ENCODE measurements at regions not wholly inside any gene's neighbourhood (a gene's known extent, or its start where the extent isn't known, plus 50 kb on each side); places are given as distances from the start of the nearest gene placed in this dataset.

DNA sequence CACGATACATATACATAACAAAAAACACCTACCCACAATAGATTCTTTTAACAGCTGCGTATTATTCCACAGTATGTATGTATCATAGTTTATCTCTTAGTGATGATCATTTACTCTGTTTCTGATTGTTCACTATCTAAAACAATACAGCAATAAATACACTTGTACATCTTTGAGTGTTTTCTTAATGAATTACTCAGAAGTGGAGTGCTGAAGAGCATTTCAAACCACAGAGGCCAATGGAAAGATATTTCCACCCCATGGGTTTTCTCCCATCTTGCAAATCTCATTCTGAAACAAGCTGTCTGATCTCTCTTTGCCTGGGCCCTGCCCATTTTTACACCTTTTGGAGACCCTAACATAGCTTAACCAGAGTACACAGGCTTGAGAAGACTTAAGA is 113.8 kb upstream of the KLF7 start:
- ATAC-seq (no peak), DNase-seq (no peak)
- peaks cover 4% of the 10 kb centered on the region for H3K4me1 ChIP-seq (ENCODE audit: control insufficient read depth, insufficient read depth, low read length)
- no peak overlapping the region for H3K4me3 ChIP-seq (ENCODE audit: low read length)
- H3K36me3 Mint-ChIP-seq = no peaks in the 10 kb centered on the region
- H3K27me3 ChIP-seq (ENCODE audit: control insufficient read depth, insufficient read depth, low read length) = no peaks in the 10 kb centered on the region
- TF ChIP-seq, protein P1, sequence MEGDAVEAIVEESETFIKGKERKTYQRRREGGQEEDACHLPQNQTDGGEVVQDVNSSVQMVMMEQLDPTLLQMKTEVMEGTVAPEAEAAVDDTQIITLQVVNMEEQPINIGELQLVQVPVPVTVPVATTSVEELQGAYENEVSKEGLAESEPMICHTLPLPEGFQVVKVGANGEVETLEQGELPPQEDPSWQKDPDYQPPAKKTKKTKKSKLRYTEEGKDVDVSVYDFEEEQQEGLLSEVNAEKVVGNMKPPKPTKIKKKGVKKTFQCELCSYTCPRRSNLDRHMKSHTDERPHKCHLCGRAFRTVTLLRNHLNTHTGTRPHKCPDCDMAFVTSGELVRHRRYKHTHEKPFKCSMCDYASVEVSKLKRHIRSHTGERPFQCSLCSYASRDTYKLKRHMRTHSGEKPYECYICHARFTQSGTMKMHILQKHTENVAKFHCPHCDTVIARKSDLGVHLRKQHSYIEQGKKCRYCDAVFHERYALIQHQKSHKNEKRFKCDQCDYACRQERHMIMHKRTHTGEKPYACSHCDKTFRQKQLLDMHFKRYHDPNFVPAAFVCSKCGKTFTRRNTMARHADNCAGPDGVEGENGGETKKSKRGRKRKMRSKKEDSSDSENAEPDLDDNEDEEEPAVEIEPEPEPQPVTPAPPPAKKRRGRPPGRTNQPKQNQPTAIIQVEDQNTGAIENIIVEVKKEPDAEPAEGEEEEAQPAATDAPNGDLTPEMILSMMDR (IDR thresholded peaks at IDR 0.05) = no peak
- H3K27ac Mint-ChIP-seq = no peak overlapping the region
- no peak overlapping the region for H3K4me3 Mint-ChIP-seq
- no peaks in the 10 kb centered on the region for H3K36me3 ChIP-seq (ENCODE audit: control insufficient read depth, insufficient read depth, low read length)
- no peaks in the 10 kb centered on the region for H3K9me3 ChIP-seq (ENCODE audit: control insufficient read depth, insufficient read depth, low read length)
- WGBS (ENCODE audit: insufficient coverage) = no CpG with 5 or more reads among the region's 2 CpGs
- intact Hi-C loops (cut with micrococcal nuclease) = no loop called here
- no peak overlapping the region for H3K27ac ChIP-seq (ENCODE audit: low read length)
- H3K9me3 Mint-ChIP-seq = no peaks in the 10 kb centered on the region
- H3K27me3 Mint-ChIP-seq (ENCODE audit: low read depth in 2 of 2) = peaks cover 0 to 6% of the 10 kb centered on the region in 2 donors
- peaks cover 0 to 11% of the 10 kb centered on the region in 2 donors for H3K4me1 Mint-ChIP-seq

DNA sequence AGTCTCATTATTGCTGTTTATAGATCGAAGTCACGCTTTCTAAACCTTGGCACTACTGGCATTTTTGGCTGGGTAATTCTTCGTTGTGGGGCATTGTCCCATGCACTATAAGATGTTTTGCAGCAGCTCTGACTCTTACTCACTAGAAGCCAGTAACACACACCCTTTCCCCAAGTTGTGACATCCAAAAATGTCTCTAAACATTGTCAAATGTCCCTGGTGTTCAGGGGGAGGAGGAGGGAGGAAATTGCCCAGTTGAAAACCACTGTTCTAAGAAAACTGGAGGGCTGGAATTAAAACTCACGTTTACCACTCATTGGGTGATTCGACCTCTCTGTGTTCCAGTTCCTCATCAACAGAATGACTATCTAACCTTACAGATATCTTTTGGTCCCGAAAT is 115.7 kb upstream of the KLF7 start:
- Mint-ChIP-seq H3K36me3 (no peaks in the 10 kb centered on the region), H3K27me3 (ENCODE audit: low read depth in 2 of 2) (peaks cover 0 to 3% of the 10 kb centered on the region in 2 donors), H3K9me3 (no peaks in the 10 kb centered on the region), H3K4me3 (no peak overlapping the region), H3K4me1 (peaks cover 0 to 11% of the 10 kb centered on the region in 2 donors), H3K27ac (no peak overlapping the region)
- ATAC-seq (no peak), DNase-seq (no peak)
- Histone ChIP-seq H3K36me3 (ENCODE audit: control insufficient read depth, insufficient read depth, low read length) (no peaks in the 10 kb centered on the region), H3K27ac (ENCODE audit: low read length) (no peak overlapping the region), H3K4me1 (ENCODE audit: control insufficient read depth, insufficient read depth, low read length) (peaks cover 4% of the 10 kb centered on the region), H3K4me3 (ENCODE audit: low read length) (no peak overlapping the region), H3K27me3 (ENCODE audit: control insufficient read depth, insufficient read depth, low read length) (no peaks in the 10 kb centered on the region), H3K9me3 (ENCODE audit: control insufficient read depth, insufficient read depth, low read length) (no peaks in the 10 kb centered on the region)
- TF ChIP-seq, protein P1 (IDR thresholded peaks at IDR 0.05) = no peak
- WGBS (ENCODE audit: insufficient coverage) = 95% methylated on average over 3 of the region's 6 CpGs
- intact Hi-C loops (cut with micrococcal nuclease) = no loop called here

DNA sequence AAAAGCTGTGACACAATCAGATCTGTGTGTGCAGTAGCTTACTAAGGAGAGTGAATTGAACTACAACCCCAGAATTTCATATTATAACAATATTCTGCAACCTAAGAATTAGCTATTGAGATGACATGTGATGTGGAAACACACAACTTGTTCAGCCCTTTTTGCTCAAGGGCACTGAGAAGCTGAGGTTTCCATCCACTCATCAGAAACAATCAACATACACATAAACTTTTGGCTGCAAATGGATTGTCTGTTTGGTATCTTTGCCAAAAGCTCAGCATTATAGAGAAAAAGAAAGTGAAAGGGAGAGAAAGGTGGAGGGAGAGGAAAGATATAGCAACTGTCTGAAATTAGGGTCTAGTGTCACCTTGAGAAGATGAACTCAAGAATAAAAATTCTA is 117.2 kb upstream of the KLF7 start:
- Mint-ChIP-seq H3K27me3 (ENCODE audit: low read depth in 2 of 2) (no peaks in the 10 kb centered on the region), H3K4me1 (peaks cover 0 to 11% of the 10 kb centered on the region in 2 donors), H3K36me3 (no peaks in the 10 kb centered on the region), H3K9me3 (no peaks in the 10 kb centered on the region), H3K27ac (peak overlapping the region in 1 of 2 donors; percentile 15), H3K4me3 (no peak overlapping the region)
- Histone ChIP-seq H3K27ac (ENCODE audit: low read length) (no peak overlapping the region), H3K9me3 (ENCODE audit: control insufficient read depth, insufficient read depth, low read length) (no peaks in the 10 kb centered on the region), H3K4me1 (ENCODE audit: control insufficient read depth, insufficient read depth, low read length) (peaks cover 4% of the 10 kb centered on the region), H3K4me3 (ENCODE audit: low read length) (no peak overlapping the region), H3K36me3 (ENCODE audit: control insufficient read depth, insufficient read depth, low read length) (no peaks in the 10 kb centered on the region), H3K27me3 (ENCODE audit: control insufficient read depth, insufficient read depth, low read length) (no peaks in the 10 kb centered on the region)
- DNase-seq (no peak), ATAC-seq (no peak)
- TF ChIP-seq, protein P1 (IDR thresholded peaks at IDR 0.05) = no peak
- intact Hi-C loops (cut with micrococcal nuclease) = no loop called here

DNA sequence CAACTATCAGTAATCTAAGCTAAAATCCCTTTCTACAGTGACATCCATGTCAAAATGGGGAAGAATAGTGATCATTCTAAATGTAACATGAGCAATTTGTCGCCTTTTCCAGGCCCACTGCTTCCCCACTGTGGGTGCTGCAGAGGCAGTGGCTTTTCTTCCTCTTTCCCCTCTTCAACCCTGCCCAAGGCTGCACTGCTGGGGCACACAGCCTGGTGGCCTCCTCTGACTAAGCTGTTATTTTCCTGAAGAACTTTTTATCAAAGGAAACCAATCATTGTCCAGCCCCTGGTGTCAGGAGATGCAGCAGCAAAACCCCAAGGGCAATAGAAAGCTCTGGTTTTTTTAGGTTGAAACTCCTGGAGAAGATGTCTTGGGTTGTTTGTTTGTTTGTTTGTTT is 117.6 kb upstream of the KLF7 start:
- no peak overlapping the region for H3K4me3 ChIP-seq (ENCODE audit: low read length)
- no peak overlapping the region for H3K27ac ChIP-seq (ENCODE audit: low read length)
- DNase-seq (peak in 1 of 2 donors; percentile 4), ATAC-seq (peak in 1 of 3 donors; percentile 47)
- H3K9me3 ChIP-seq (ENCODE audit: control insufficient read depth, insufficient read depth, low read length) = no peaks in the 10 kb centered on the region
- no peaks in the 10 kb centered on the region for H3K36me3 ChIP-seq (ENCODE audit: control insufficient read depth, insufficient read depth, low read length)
- intact Hi-C loops (cut with micrococcal nuclease) = no loop called here
- peak overlapping the region in 1 of 2 donors; percentile 15 for H3K27ac Mint-ChIP-seq
- 35% methylated on average over 1 of the region's 1 CpG for WGBS (ENCODE audit: insufficient coverage)
- TF ChIP-seq, protein P1 (IDR thresholded peaks at IDR 0.05) = no peak
- no peak overlapping the region for H3K4me3 Mint-ChIP-seq
- no peaks in the 10 kb centered on the region for H3K9me3 Mint-ChIP-seq
- no peaks in the 10 kb centered on the region for H3K27me3 Mint-ChIP-seq (ENCODE audit: low read depth in 2 of 2)
- H3K4me1 ChIP-seq (ENCODE audit: control insufficient read depth, insufficient read depth, low read length) = peaks cover 4% of the 10 kb centered on the region
- H3K36me3 Mint-ChIP-seq = no peaks in the 10 kb centered on the region
- H3K27me3 ChIP-seq (ENCODE audit: control insufficient read depth, insufficient read depth, low read length) = no peaks in the 10 kb centered on the region
- H3K4me1 Mint-ChIP-seq = peaks cover 0 to 11% of the 10 kb centered on the region in 2 donors

Data from natural killer cell (primary cell).